DND-41 (cell line): ENCODE measurements at regions not wholly inside any gene's neighbourhood (a gene's known extent, or its start where the extent isn't known, plus 50 kb on each side); places are given as distances from the start of the nearest gene placed in this dataset.

Experiments
- ATAC-seq: fragments of 200-7000 bp; cut with Tn5 transposase; 3 replicates; pipeline ENCODE4 v1.9.1; 2021; ENCODE audit warnings: low read depth; ENCODE audit not compliant: insufficient read depth
- DNase-seq: peaks from one replicate; pipeline ENCODE4 v3.0.0-alpha.2; 2020
- H2AFZ ChIP-seq: 2 replicates; pipeline ENCODE4 v1.6.0; 2012; ENCODE audit warnings: low read depth, low read length
- H3K27ac ChIP-seq: 2 replicates; pipeline ENCODE4 v1.5.1; 2012; ENCODE audit warnings: low read length, inconsistent platforms
- H3K27me3 ChIP-seq: fragments of 200-600 bp; sonication (generic); 2 replicates; pipeline ENCODE4 v1.6.0; 2012; ENCODE audit warnings: low read length, mild to moderate bottlenecking, inconsistent platforms; ENCODE audit not compliant: insufficient read depth, poor library complexity
- H3K36me3 ChIP-seq: 2 replicates; pipeline ENCODE4 v1.5.1; 2012; ENCODE audit warnings: low read length, inconsistent platforms; ENCODE audit not compliant: insufficient read depth
- H3K4me1 ChIP-seq: 2 replicates; pipeline ENCODE4 v1.5.1; 2012; ENCODE audit warnings: mild to moderate bottlenecking, low read length; ENCODE audit not compliant: insufficient read depth
- H3K4me2 ChIP-seq: 2 replicates; pipeline ENCODE4 v1.6.0; 2012; ENCODE audit warnings: mild to moderate bottlenecking, moderate library complexity, low read length, inconsistent platforms; ENCODE audit not compliant: insufficient read depth
- H3K4me3 ChIP-seq, 2 experiments: fragments of 200-600 bp in 1 of 2; shearing (Covaris generic) in 1 of 2; 2 replicates each; pipeline ENCODE4 v1.5.1; 2012 to 2016; ENCODE audit warnings: inconsistent platforms in 2 of 2, low read length in 2 of 2, mild to moderate bottlenecking in 2 of 2, low read depth in 1 of 2, moderate library complexity in 1 of 2
- H3K79me2 ChIP-seq: 2 replicates; pipeline ENCODE4 v1.6.0; 2012; ENCODE audit warnings: low read length, inconsistent platforms; ENCODE audit not compliant: insufficient read depth
- H3K9ac ChIP-seq: 2 replicates; pipeline ENCODE4 v1.6.0; 2012; ENCODE audit warnings: low read depth, mild to moderate bottlenecking, inconsistent platforms, low read length, moderate library complexity
- H3K9me3 ChIP-seq: 2 replicates; pipeline ENCODE4 v1.5.1; 2012; ENCODE audit warnings: low read length, moderate library complexity, mild to moderate bottlenecking, inconsistent platforms; ENCODE audit not compliant: insufficient read depth, severe bottlenecking
- H4K20me1 ChIP-seq: 2 replicates; pipeline ENCODE4 v1.6.0; 2012; ENCODE audit warnings: low read length; ENCODE audit not compliant: insufficient read depth
- CTCF ChIP-seq: IDR thresholded peaks from 2 replicates; pipeline ENCODE4 v1.5.1; 2012; ENCODE audit warnings: borderline replicate concordance, low read length, moderate library complexity, mild to moderate bottlenecking; ENCODE audit not compliant: poor library complexity, severe bottlenecking; ENCODE audit errors: extremely low read depth
- EZH2 ChIP-seq: IDR thresholded peaks from 3 replicates; pipeline ENCODE4 v1.6.1; 2012; ENCODE audit warnings: borderline replicate concordance, low read depth, mild to moderate bottlenecking, moderate library complexity, low read length, inconsistent platforms; ENCODE audit not compliant: severe bottlenecking

DNA sequence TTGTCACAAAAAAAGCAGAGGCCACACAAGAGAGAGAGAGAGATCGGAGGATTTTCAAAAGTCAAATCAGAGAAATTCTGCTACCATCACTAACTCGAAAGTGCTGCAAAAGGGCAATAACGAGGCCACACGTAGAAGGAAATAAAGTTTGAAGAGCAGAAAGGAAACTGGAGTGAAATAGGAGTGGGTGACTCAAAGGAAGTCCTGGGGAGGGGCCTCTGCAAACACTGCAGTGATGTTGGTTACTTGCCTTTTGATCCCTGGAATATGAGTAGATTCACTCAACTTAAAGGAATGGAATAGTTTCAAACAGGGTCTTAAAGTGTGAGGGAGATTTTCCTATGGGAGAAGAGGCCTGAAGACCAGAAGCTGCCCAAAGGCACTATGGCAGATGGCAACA, 663.4 kb upstream of the LCORL start:
- Histone ChIP-seq H3K79me2 (no peaks in the 10 kb centered on the region), H3K4me2 (no peak overlapping the region), H3K9me3 (no peaks in the 10 kb centered on the region), H4K20me1 (no peaks in the 10 kb centered on the region), H3K4me3 (no peak overlapping the region), H3K36me3 (no peaks in the 10 kb centered on the region), H3K4me1 (no peaks in the 10 kb centered on the region), H3K27ac (no peak overlapping the region), H3K9ac (no peak overlapping the region), H2AFZ (no peak overlapping the region), H3K27me3 (peaks cover 4% of the 10 kb centered on the region)
- DNase-seq (no peak), ATAC-seq (no peak)
- TF ChIP-seq CTCF: no peak
- TF ChIP-seq EZH2: no peak

- H3K27me3 ChIP-seq: no peaks in the 10 kb centered on the region
- TF ChIP-seq EZH2 (no peak), CTCF (no peak)
- H3K79me2 ChIP-seq: no peaks in the 10 kb centered on the region
- H3K4me3 ChIP-seq: no peak overlapping the region
- no peak overlapping the region for H3K9ac ChIP-seq
- DNase-seq (no peak), ATAC-seq (no peak)
- no peaks in the 10 kb centered on the region for H3K9me3 ChIP-seq
- H3K27ac ChIP-seq: no peak overlapping the region
- H2AFZ ChIP-seq: no peak overlapping the region
- no peak overlapping the region for H3K4me2 ChIP-seq
- H4K20me1 ChIP-seq: no peaks in the 10 kb centered on the region
- no peaks in the 10 kb centered on the region for H3K4me1 ChIP-seq
- no peaks in the 10 kb centered on the region for H3K36me3 ChIP-seq
Observed at GRCh38 chr4:18676526-18676915, 655.0 kb upstream of the LCORL start.

DNA sequence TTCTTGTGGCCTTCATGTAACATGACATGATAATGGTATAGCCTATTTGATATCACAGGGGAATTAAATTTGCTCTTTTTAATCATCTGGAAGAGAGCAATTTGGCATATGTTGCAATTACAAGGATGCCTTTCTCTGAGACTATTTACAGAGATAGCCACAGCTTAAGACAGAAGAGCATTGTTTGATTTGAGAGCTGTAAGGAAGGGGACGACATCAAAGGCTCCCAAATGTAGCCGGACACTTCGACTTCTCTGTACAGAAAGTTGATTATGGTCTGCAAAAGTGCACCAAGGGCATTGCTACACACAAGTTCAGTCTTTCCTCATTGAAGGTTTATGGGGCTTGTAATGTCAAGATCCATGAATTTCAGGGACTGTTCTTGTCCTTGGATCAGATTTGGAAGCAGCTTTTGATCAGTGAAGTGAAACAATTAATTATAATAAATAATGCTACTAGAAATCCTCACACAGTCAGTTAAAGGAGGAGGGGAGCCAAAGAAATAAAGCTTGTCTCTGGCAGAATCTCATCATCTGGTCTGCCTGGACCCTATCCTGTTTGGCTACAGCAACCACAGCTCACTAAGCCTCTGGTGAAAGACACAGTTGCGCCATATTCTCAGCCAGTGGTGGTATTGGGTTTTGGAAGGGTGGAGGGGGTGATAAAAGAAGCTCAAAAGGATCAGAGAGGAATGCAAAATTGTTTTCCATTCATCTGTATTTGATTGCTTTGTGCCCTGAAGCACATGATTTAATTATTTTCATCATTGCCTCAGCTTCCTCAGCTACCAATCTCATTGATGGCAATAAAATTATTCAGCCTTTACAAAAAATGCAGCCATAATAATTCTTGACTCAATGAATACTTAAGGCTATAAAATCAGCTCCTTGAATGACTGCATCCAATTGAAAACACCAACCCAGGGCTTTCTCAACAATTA, 654.3 kb upstream of the LCORL start:
- no peaks in the 10 kb centered on the region for H3K27me3 ChIP-seq
- H3K4me3 ChIP-seq: no peak overlapping the region
- H3K36me3 ChIP-seq: no peaks in the 10 kb centered on the region
- no peaks in the 10 kb centered on the region for H4K20me1 ChIP-seq
- DNase-seq: no peak
- H3K79me2 ChIP-seq: no peaks in the 10 kb centered on the region
- ATAC-seq: no peak
- H3K4me1 ChIP-seq: no peaks in the 10 kb centered on the region
- H3K4me2 ChIP-seq: no peak overlapping the region
- no peak overlapping the region for H2AFZ ChIP-seq
- H3K27ac ChIP-seq: no peak overlapping the region
- no peaks in the 10 kb centered on the region for H3K9me3 ChIP-seq
- TF ChIP-seq CTCF (no peak), EZH2 (no peak)
- H3K9ac ChIP-seq: no peak overlapping the region
